Esophagus squamous epithelium (tissue), 4 donors: ENCODE measurements at regions not wholly inside any gene's neighbourhood (a gene's known extent, or its start where the extent isn't known, plus 50 kb on each side); places are given as distances from the start of the nearest gene placed in this dataset.

Experiments used
- POLR2A ChIP-seq, 4 donors: fragments of 450-650 bp; IDR thresholded peaks; one replicate each; pipeline ENCODE4 v1.6.1; 2017; ENCODE audit warnings: antibody characterized with exemption in 4 of 4, mild to moderate bottlenecking in 4 of 4, moderate library complexity in 3 of 4
- TF ChIP-seq, protein P1 (sequence below), 6 experiments: fragments of 450-650 bp in 4 of 6; fragments of 200-600 bp in 2 of 6; sonication (generic) in 2 of 6; IDR thresholded peaks; one replicate each; pipeline ENCODE4 v1.5.1; 2016 to 2019; ENCODE audit warnings: antibody characterized with exemption in 6 of 6, mild to moderate bottlenecking in 4 of 6, moderate library complexity in 4 of 6

DNA sequence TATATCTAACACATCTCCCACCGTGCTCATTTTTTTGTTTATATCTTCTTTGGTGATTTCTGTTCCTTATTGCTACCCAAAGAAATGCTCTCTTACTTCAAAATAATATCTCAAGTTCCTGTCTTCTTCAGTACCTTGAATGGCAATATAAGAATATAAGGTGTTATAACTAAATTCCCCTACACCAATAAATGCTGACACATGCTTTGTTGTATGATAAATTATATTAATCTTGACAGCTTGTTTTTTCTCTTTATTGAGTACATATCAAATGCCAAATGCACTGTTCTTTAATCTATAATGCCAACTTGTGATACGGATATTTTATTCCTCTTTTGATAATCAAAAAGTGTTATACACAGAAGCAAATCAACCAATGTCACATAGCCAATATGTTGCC lies 540.3 kb downstream of the PYDC2 start:
- no peak for TF ChIP-seq POLR2A (IDR thresholded peaks at IDR 0.05)
- TF ChIP-seq, protein P1, sequence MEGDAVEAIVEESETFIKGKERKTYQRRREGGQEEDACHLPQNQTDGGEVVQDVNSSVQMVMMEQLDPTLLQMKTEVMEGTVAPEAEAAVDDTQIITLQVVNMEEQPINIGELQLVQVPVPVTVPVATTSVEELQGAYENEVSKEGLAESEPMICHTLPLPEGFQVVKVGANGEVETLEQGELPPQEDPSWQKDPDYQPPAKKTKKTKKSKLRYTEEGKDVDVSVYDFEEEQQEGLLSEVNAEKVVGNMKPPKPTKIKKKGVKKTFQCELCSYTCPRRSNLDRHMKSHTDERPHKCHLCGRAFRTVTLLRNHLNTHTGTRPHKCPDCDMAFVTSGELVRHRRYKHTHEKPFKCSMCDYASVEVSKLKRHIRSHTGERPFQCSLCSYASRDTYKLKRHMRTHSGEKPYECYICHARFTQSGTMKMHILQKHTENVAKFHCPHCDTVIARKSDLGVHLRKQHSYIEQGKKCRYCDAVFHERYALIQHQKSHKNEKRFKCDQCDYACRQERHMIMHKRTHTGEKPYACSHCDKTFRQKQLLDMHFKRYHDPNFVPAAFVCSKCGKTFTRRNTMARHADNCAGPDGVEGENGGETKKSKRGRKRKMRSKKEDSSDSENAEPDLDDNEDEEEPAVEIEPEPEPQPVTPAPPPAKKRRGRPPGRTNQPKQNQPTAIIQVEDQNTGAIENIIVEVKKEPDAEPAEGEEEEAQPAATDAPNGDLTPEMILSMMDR (IDR thresholded peaks at IDR 0.05) = no peak
